PFSK-1 (cell line): ENCODE measurements at regions not wholly inside any gene's neighbourhood (a gene's known extent, or its start where the extent isn't known, plus 50 kb on each side); places are given as distances from the start of the nearest gene placed in this dataset.

ENCODE experiments used
- FOXP2 ChIP-seq: optimal IDR thresholded peaks from 2 replicates; pipeline ENCODE3; 2011; ENCODE audit warnings: borderline replicate concordance, control low read depth, inconsistent platforms; ENCODE audit not compliant: insufficient read depth; ENCODE audit errors: extremely low read length, extremely low read depth
- POLR2AphosphoS5 ChIP-seq: IDR thresholded peaks from 2 replicates; pipeline ENCODE4 v1.6.1; 2012; ENCODE audit warnings: low read depth, mild to moderate bottlenecking, control low read depth, low read length, moderate library complexity
- REST ChIP-seq, 2 experiments: IDR thresholded peaks; 2 replicates each; pipeline versions ENCODE4 v1.6.1 to v1.8.0; 2011 to 2012; ENCODE audit warnings: low read depth in 2 of 2, low read length in 2 of 2, control low read depth in 1 of 2, inconsistent platforms in 1 of 2, mild to moderate bottlenecking in 1 of 2, moderate library complexity in 1 of 2; ENCODE audit not compliant: insufficient read depth in 1 of 2
- SIN3A ChIP-seq: IDR thresholded peaks from 2 replicates; pipeline ENCODE4 v1.6.1; 2012; ENCODE audit warnings: mild to moderate bottlenecking, low read length, moderate library complexity, borderline replicate concordance; ENCODE audit not compliant: insufficient read depth
- TAF1 ChIP-seq: IDR thresholded peaks from 2 replicates; pipeline ENCODE4 v1.6.1; 2012; ENCODE audit warnings: low read length, control low read depth, borderline replicate concordance; ENCODE audit not compliant: insufficient read depth

GRCh38 chr22:47716890-47717615 is 954.6 kb downstream of the TBC1D22A start:
- TF ChIP-seq FOXP2 (no peak), SIN3A (no peak), POLR2AphosphoS5 (no peak), TAF1 (no peak), REST (IDR thresholded peaks at IDR 0.05; ENCODE audit: insufficient read depth in 1 of 2, low read depth in 2 of 2, low read length in 2 of 2) (no peak)

- TF ChIP-seq SIN3A (no peak), FOXP2 (no peak), POLR2AphosphoS5 (no peak), TAF1 (no peak), REST (IDR thresholded peaks at IDR 0.05; ENCODE audit: insufficient read depth in 1 of 2, low read depth in 2 of 2, low read length in 2 of 2) (no peak)
Observed at GRCh38 chr22:47715866-47716578, 953.6 kb downstream of the TBC1D22A start.

- TF ChIP-seq FOXP2 (no peak), SIN3A (no peak), REST (IDR thresholded peaks at IDR 0.05; ENCODE audit: insufficient read depth in 1 of 2, low read depth in 2 of 2, low read length in 2 of 2) (no peak), TAF1 (no peak)
Observed at GRCh38 chr22:47713941-47714340, 951.5 kb downstream of the TBC1D22A start.

GRCh38 chr22:47710135-47710534 is 947.7 kb downstream of the TBC1D22A start:
- TF ChIP-seq TAF1 (no peak), SIN3A (no peak), REST (IDR thresholded peaks at IDR 0.05; ENCODE audit: insufficient read depth in 1 of 2, low read depth in 2 of 2, low read length in 2 of 2) (no peak), FOXP2 (no peak)
